NCI-H1105 (cell line): ENCODE measurements at regions not wholly inside any gene's neighbourhood (a gene's known extent, or its start where the extent isn't known, plus 50 kb on each side); places are given as distances from the start of the nearest gene placed in this dataset.
"Not testable (repeated sequence)": the region's sequence is repeated elsewhere in the genome, so short reads cannot be mapped to it uniquely, and the experiment has no call there.

Experiments used
- DNase-seq: peaks from one replicate; lab custom pipeline; 2025; lab: John Stamatoyannopoulos, UW

DNA sequence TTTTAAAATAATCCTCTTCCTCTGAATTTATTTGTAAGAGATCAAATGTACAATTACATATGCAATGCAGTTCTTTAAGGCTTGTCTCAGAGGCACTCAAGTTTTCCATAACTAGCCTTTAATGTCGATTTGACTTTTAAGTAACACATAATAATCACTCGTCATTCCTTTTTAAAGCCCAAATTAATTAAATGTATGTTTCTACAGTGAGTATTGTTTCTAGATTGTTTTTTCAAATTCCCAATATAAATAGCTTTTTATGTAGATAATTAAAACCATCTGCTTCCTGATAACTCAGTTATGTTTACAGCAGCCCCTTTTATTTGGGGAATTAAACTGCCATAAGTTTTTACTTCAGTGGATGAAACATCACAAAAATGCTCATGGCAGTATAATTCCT, 185.1 kb downstream of the ETNK1 start:
- no peak for DNase-seq

DNA sequence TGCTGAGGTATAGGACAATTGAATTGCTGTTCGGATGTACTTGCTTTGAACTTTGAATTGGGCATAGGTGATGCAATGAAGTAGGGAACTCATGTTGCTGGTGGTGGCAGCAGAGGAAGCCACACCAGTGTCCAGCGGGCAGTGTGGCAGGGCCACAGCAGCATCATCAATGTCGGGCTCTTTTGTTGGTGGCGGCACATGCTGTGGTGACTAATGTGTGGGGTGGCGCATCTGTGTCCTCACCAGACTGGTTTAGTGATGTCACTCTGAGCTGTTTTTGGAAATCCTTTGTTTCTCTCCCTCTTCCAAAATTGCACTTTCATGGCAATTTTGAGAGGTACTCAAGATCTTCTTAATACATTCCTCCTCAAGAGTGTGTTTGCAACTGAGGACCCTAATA, 187.6 kb downstream of the ETNK1 start:
- DNase-seq: no peak

DNA sequence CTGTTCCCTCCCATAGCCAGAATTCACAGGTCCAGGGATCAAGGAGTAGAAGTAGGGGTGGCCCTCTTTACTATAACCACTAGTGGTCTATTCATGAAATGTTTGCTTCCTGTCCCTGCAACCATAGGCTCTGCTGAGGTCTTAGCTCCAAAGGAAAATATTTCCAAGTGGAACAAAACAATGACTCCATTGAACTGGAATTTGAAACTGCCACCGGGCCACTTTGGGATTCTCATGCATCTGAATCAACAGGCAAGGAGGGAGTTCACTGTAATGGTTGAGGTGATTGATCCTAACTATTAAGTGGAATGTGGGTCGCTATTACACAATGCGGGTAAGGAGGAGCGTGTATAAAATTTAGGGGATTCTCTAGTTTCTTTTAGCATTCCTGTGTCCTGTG, 197.0 kb downstream of the ETNK1 start:
- no peak for DNase-seq

DNA sequence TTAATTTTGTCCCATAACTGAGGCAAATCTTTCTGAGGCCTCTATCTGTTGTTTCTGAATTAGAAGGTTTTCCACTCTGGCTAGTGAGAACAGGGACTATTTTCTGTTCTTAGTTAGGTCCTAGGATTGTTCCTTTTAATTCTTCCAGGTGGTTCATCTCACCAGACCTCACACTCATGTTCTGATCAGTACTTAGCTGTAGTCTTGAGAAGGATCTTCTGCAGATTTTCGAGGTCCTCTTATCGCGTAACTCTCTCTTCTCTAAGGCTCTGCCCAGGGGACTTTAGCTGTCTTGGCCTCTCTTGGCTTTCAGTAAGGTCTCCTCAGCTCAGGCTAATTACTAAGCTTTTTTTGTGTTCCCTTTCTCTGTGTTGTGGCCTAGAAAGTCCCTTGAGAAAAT, 201.1 kb downstream of the ETNK1 start:
- DNase-seq: no peak

DNA sequence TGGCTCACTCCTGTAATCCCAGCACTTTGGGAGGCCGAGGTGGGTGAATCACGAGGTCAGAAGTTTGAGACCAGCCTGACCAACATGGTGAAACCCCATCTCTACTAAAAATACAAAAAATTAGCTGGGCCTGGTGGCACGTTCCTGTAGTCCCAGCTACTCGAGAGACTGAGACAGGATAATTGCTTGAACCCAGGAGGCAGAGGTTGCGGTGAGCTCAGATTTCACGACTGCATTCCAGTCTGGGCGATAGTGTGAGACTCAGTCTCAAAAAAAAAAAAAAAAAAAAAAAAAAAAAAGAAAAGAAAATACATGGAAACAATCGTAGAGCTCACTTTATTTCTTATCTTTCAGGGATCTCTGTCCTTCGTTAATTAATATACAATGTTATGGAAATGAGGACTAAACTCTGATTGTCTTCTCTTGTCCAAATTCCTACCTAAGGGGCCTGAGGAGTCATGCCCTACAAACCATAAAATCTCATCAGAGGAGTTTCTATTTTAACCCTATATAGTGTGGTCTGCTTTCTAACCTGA, 201.5 kb downstream of the ETNK1 start:
- DNase-seq: not testable (repeated sequence)

DNA sequence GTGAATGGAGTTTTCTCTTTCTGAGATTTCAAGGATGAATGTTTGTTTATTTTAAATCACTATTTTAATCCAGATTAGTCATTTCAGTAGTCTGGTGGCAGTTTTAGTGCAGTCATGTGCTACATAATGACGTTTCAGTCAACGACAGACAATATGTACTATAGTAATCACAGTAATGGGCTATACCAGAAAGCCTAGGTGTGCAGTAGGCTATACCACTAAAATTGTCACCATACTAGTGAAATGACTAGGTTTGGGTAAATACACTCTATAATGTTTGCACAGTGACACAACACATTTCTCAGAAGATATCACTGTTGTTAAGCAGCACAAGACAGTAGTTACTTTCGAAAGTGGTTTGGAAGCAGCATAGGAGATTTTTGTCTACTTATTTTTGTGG, 203.1 kb downstream of the ETNK1 start:
- no peak for DNase-seq

DNA sequence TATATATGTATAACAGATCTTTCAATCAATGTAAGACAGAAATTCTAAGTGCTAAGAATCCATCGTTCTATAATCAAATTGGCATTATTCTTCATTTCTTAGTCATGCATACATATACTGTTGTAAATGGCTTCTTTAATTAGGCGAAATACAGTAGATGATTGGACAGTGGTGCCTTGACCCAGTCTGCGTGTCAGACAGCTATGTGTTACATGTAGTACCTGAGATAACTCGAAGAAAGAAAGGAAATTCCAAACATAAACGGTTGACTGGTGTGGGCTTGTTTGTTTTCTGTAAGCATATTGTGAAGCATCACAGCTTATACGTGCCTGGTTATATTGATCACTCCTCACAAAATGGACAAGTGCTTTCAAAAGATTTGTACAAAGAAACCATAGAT, 210.5 kb downstream of the ETNK1 start:
- no peak for DNase-seq

DNA sequence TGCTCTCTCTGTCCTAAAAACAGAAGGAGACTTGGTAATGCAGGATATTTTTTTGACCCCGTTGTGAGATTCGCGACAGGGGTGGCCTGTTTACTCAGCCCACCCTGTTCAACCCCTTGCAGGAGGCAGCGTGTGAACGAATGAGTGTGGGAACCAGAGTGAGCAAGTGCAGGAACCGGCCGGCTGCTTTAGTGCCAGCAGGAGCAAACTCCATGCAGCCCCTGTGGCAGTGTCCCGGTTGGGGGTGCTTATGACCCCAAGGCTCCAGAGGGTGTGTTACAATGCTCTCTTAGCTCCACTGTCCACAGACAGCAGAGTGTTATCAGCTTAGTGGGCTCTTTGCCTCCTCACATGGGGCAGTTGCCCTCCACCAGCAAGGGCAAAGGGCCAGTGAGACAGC, 225.2 kb downstream of the ETNK1 start:
- DNase-seq: no peak

DNA sequence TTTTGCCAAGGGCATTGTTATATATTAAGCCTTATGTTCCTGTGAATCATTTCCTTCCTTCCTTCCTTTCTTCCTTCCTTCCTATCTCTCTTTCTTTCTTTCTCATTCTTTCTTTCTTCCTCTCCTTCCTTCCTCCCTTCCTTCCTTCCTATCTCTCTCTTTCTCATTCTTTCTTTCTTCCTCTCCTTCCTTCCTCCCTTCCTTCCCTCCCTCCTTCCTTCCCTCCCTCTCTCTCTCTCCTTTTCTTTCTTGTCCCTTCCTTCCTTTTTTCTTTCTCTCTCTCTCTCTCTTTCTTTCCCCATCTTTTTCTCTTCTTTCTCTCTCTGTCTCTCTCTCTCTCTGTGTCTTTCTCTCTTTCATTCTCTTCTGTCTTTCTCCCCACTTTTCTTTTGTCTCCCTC, 226.6 kb downstream of the ETNK1 start:
- no peak for DNase-seq

DNA sequence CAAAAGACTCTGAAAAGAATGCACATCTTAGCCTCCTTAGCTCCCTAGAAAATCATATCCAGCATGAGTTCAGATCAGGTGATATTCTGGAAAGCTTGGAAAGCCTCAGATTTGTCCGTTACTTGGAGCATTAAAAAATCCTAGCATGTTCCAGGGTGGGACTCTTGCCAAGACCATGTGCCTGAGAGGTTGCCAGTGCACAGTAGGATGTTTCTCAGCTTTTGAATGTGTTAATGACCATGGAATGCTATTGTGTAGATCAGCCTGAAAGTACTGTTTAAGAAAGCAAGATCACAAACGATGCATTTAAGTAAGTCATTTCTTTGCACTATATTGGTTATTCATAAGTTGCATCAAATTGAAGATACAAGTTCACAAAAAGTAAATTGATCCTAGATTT, 230.5 kb downstream of the ETNK1 start:
- DNase-seq: no peak

DNA sequence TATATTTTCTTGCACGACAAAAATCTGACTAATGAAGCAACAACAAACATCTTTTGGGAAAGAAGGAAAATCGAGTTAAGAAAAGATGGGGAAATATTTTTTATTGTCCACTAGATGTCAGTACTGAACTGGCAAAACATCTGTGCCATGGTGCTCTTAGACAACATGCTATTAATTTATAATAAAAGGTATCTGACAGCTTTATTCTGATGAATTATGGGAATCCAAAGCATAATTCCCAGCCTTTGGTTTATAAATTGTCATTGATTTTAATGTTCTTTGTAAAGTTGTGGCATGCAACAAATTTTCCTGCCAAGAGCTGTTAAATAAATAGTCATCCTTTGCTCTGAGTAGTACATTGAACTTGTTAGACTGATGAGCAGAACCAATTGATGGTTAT, 231.2 kb downstream of the ETNK1 start:
- peak; percentile 49 for DNase-seq

DNA sequence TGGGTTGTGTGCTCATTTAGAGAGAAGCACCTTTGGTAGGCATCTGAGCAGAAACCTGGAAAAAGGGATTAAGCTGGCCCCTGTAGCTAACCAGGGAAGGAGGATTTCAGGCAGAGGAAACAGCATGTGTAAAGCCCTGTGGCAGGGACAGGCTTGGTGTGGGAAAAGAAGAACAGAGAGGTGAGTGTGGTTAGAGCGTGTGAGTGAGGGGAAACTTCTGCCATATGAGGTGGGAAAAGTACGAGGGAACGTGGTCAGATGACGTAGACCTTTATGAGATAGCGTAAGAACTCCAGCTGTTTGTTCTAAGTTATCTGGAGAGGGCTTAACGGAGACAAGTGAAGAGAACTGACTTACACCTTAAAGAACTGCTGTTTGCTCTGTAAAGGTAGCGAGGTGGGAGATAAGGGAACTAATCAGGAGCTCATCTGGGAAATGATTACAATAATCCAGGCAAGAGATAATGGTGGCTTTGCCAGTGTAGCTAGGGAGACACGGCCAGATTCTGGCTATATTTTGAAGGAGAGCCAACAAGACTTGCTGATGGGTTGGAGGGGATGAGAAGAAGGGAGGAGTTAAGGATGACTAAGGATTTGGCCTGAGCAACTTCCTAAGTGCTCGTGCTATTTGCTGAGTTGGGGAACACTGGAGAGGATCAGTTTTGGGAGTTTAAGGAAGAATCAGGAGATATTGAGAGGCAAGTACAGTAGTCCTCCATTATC, 234.0 kb downstream of the ETNK1 start:
- no peak for DNase-seq

DNA sequence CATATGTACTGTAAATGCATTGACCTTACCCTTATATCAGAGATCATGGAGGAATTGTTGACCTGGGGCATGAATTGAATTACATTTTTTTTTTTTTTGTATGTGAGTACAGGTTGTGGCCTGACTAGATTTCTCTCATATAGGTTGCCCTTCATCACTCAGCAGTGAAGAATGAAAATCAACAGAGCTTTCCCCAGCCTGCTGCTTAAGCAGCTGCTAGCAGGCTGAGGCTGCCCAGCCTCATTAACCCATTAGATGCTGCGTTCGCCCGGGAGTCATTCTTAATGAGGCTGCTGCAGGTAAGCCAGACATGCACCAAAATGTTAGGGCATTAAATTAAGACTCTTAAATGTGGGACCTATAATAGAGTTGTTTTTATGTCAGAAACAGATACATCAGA, 236.0 kb downstream of the ETNK1 start:
- no peak for DNase-seq

DNA sequence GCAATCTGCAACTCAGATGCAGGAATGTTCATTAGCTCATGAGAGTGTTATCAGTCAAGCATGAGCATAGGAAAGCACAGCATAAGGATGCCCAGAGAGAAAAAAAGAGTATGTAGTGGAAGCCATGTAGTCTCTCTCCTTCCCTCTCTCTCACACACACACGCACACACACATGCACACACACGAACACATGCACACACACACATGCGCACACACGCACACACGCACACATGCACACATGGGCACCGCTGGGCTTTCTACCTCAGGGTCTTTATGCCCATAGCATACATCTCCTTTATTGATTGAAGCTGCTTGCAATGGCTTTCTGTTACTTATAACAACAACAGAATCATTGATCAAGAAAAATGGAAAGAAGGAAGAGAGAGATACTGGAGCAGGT, 240.9 kb downstream of the ETNK1 start:
- no peak for DNase-seq

DNA sequence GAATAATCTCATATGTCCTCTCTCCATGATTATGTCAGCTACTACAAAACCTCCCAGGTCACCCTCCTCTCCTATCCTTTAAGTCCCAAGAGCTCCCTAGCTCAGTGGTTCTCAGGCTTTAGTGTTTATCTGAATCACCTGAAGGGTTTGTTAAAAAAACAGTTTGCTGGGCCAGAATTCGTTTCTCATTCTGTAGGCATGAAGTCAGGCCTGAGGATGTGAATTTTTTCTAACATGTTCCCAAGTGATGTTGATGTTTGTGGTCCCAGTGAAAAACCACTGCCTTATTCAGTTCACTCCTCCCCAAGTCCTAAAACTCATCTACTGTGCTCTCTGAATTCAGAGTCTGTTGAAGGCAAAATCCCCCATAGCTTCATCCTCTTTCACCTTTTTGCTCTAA, 241.4 kb downstream of the ETNK1 start:
- no peak for DNase-seq

DNA sequence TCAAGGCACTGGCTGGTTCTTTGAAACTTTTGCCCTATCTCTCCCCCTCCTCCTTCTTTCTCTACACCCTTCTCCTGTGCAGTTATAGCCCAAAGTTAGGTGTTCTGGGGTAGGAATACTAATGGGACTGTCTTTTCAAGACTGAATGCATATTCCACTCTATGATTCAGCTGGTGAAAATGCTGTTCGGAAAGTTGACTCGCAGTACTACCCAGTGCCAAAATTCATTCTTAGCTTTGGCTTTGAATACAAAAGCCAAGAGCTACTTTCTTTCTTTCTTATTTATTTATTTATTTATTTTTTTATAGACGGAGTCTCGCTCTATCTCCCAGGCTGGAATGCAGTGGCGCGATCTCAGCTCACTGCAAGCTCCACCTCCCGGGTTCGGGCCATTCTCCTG, 249.2 kb downstream of the ETNK1 start:
- no peak for DNase-seq

DNA sequence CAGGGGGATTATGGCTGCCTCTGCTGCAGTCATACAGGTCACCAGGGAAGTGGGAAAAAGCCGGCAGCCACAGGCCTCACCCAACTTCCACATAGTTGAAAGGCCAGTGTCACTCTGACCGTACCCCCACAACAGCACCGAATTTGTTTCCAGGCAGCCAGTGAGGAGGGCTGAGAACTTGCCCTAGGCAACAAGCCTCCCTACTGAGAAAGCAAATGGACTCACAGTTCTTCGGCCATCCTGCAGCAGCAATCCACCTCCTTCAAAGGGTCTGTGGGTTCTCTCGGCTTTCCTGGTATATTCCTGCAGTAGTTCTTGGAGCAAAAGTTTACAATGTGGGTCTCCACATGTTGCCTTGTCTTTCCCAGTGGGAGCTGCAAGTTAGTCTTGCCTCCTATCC, 251.3 kb downstream of the ETNK1 start:
- DNase-seq: no peak

DNA sequence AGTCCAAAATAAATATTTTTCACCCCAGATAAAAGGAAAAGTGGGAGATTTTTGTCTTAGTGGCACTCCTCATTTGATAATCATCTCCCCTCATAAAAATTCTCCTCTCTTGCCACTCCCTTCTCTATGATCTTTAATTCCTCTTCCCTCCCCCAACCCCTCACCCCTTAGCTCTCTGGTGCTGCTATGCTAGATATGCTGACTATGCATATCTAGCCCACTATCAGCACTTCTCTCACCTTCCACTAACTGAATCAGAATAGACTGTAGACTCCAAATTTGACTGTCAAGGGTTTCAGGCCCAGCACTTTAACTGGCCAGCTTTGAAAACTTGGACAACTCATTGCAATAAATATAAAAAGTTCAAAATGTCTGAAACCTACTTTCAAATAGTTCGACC, 254.2 kb downstream of the ETNK1 start:
- no peak for DNase-seq

DNA sequence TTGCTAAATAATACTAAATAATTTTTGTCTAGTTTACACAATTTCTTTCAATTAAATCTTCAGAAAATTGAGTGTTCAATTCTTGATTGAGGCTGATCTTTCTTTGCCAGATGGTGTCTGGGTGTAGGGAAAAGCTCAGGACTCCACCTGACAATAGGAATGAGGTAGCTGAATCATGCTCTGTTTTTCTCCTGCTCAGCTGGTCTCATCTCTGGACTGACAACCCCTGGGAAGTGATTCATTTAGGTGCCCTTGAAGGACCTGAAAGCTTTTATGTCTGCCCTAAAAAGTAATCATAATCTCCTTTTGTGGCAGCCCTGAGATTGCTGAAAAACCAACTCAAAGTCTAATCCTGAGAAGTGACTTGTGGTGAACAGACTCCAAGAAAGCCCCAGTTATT, 255.4 kb downstream of the ETNK1 start:
- no peak for DNase-seq

DNA sequence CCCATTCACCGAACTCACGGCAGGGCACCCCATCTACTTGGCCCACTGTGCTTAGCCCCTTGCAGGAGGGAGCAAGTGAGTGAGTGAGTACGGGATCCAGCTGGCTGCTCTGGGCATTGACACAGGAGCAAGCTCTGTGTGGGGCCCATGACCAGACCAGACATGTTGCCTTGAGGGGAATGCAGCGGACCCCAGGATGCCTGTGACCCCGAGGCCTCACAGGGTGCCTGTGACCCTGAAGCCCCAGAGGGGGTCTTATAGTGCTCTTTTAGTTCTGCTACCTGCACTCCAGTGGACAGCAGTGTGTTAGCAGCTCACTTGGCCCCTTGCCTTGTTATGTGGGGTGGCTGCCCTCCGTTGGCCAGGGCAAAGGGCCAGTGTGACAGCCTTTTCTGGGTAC, 255.8 kb downstream of the ETNK1 start:
- no peak for DNase-seq

DNA sequence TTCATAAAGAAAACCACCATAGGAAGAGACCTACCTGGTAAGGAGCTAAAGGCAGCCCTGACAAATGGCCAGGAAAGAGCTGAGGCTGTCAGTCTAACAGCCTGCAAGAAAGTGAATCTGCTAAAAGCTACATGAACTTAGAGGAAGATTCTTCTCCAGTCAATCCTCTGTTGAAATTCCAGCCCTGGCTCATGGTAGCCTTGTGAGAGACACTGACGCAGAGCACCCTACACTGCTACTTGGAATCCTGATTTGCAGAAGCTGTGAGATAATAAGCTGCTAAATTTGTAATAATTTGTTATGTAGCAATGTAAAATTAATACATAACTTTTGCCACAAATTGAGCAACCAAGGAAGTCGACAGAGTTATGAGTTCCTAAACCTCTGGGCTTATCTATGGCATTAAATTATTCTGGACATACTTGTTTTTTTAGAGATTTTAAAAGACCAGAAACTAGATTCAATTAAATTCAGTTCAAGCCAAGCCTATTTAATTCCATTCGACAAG, 257.0 kb downstream of the ETNK1 start:
- DNase-seq: no peak

DNA sequence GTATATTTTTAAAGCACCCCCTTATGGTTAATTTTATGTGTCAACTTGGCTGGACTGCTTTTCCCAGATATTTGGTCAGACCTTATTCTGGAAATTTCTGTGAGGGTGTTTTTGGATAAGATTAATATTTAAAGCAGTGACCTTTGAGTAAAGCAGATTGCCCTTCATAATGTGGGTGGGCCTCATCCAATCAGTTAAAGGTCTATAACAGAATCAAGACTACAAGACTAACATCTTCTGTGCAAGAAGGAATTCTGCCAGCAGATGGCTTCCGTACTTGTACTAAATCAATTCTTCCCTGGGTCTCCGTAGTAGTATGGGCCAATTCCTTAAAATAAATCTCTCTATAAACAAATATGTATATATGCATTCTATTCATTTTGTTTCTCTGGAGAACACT, 257.6 kb downstream of the ETNK1 start:
- DNase-seq: no peak

DNA sequence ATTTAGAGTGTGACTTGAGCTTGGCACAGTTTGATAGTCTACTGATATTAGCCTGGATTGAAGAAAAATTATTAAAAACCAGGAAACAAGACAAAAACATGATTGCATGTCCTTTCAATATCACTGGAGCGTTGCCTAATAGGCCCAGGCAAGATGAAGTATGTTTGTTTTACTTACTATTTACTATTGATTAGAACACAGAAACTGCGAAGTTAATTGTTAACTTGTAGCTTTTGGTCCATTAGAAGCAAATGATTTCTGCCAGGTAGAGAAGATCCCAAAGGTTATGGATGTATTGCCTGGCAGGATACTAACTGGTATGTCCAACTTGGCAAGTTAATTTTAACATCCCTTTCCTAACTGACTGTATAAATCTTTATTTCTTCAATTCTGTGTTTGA, 268.9 kb downstream of the ETNK1 start:
- no peak for DNase-seq

DNA sequence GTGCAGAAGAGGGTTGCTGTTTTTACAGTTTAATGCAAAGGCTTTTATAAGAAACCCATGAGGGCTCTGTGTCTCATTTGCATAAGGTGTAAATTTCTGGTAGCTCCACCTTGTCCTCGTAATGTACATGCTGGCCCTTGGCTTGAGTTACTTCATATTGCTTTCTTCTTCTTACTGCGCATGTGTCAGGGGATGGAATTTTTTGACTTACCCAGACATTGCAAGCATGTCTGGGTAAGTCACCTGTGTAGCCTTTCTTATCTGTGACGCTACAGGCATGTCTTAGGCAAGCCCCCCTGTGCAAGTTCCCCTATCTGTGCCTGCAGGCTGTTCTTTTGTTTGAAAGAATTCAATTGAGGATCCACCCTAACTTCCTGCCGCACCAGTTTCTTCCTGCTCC, 274.2 kb downstream of the ETNK1 start:
- no peak for DNase-seq
